GM19023 (cell line): ENCODE measurements at regions not wholly inside any gene's neighbourhood (a gene's known extent, or its start where the extent isn't known, plus 50 kb on each side); places are given as distances from the start of the nearest gene placed in this dataset.

ENCODE experiments used
- ATAC-seq: cut with Tn5 transposase; IDR thresholded peaks from one replicate; pipeline ENCODE4 v1.9.1; 2021; ENCODE audit warnings: mild to moderate bottlenecking, moderate library complexity; ENCODE audit not compliant: unreplicated experiment

- ATAC-seq = no peak
Measured at GRCh38 chr16:66267292-66268014, 99.0 kb upstream of the CDH5 start.

- ATAC-seq = no peak
Measured at GRCh38 chr16:66266436-66267291, 99.8 kb upstream of the CDH5 start.

- ATAC-seq = no peak
Measured at GRCh38 chr16:66265556-66266141, 100.8 kb upstream of the CDH5 start.

- ATAC-seq = no peak
Measured at GRCh38 chr16:66265048-66265415, 101.5 kb upstream of the CDH5 start.

- ATAC-seq = no peak
Measured at GRCh38 chr16:66264311-66265047, 102.0 kb upstream of the CDH5 start.

- ATAC-seq = no peak
Measured at GRCh38 chr16:66263973-66264310, 102.5 kb upstream of the CDH5 start.

GRCh38 chr16:66263168-66263972 is 103.1 kb upstream of the CDH5 start:
- ATAC-seq = no peak

- ATAC-seq = no peak
Measured at GRCh38 chr16:66262253-66263167, 104.0 kb upstream of the CDH5 start.

- ATAC-seq = no peak
Measured at GRCh38 chr16:66261826-66262225, 104.7 kb upstream of the CDH5 start.

GRCh38 chr16:66260522-66261254 is 105.8 kb upstream of the CDH5 start:
- ATAC-seq = no peak

- no peak for ATAC-seq
Measured at GRCh38 chr16:66258916-66259845, 107.3 kb upstream of the CDH5 start.

- no peak for ATAC-seq
Measured at GRCh38 chr16:66256919-66257318, 109.6 kb upstream of the CDH5 start.

- ATAC-seq = no peak
Measured at GRCh38 chr16:66255647-66256046, 110.8 kb upstream of the CDH5 start.

- no peak for ATAC-seq
Measured at GRCh38 chr16:66254751-66255150, 111.7 kb upstream of the CDH5 start.

- ATAC-seq = no peak
Measured at GRCh38 chr16:66254106-66254505, 112.4 kb upstream of the CDH5 start.

GRCh38 chr16:66251476-66252160 is 114.9 kb upstream of the CDH5 start:
- ATAC-seq = no peak
